GM19467 (cell line): ENCODE measurements at regions not wholly inside any gene's neighbourhood (a gene's known extent, or its start where the extent isn't known, plus 50 kb on each side); places are given as distances from the start of the nearest gene placed in this dataset.

ENCODE experiments used
- ATAC-seq: cut with Tn5 transposase; IDR thresholded peaks from one replicate; pipeline ENCODE4 v1.9.1; 2021; ENCODE audit warnings: mild to moderate bottlenecking, moderate library complexity; ENCODE audit not compliant: unreplicated experiment

GRCh38 chr13:105957769-105958438, 577.6 kb downstream of the EFNB2 start:
- ATAC-seq = no peak

- no peak for ATAC-seq
Observed at GRCh38 chr13:105956921-105957320, 578.5 kb downstream of the EFNB2 start.

GRCh38 chr13:105952973-105953290, 582.5 kb downstream of the EFNB2 start:
- ATAC-seq = no peak

- no peak for ATAC-seq
Observed at GRCh38 chr13:105952233-105952972, 583.1 kb downstream of the EFNB2 start.

GRCh38 chr13:105948143-105948542, 587.3 kb downstream of the EFNB2 start:
- ATAC-seq = no peak

- no peak for ATAC-seq
Observed at GRCh38 chr13:105940882-105941281, 594.6 kb downstream of the EFNB2 start.

GRCh38 chr13:105937451-105937850, 598.0 kb downstream of the EFNB2 start:
- ATAC-seq = no peak

GRCh38 chr13:105936816-105937215, 598.6 kb downstream of the EFNB2 start:
- ATAC-seq = no peak

- no peak for ATAC-seq
Observed at GRCh38 chr13:105929505-105929904, 606.0 kb downstream of the EFNB2 start.

GRCh38 chr13:105928901-105929300, 606.6 kb downstream of the EFNB2 start:
- ATAC-seq = no peak

- ATAC-seq = no peak
Observed at GRCh38 chr13:105928048-105928447, 607.4 kb downstream of the EFNB2 start.

GRCh38 chr13:105925496-105925895, 610.0 kb downstream of the EFNB2 start:
- no peak for ATAC-seq

- no peak for ATAC-seq
Observed at GRCh38 chr13:105921711-105922110, 613.8 kb downstream of the EFNB2 start.

- ATAC-seq = no peak
Observed at GRCh38 chr13:105920370-105920769, 615.1 kb downstream of the EFNB2 start.

- no peak for ATAC-seq
Observed at GRCh38 chr13:105918842-105919741, 616.4 kb downstream of the EFNB2 start.

GRCh38 chr13:105915146-105915850, 620.2 kb downstream of the EFNB2 start:
- no peak for ATAC-seq

- ATAC-seq = no peak
Observed at GRCh38 chr13:105914291-105915036, 621.0 kb downstream of the EFNB2 start.

GRCh38 chr13:105908586-105908985, 626.9 kb downstream of the EFNB2 start:
- ATAC-seq = no peak

GRCh38 chr13:105907319-105908019, 628.0 kb downstream of the EFNB2 start:
- ATAC-seq = no peak

GRCh38 chr13:105906746-105907145, 628.7 kb downstream of the EFNB2 start:
- ATAC-seq = no peak
